ENCODE measurements at regions not wholly inside any gene's neighbourhood (a gene's known extent, or its start where the extent isn't known, plus 50 kb on each side); places are given as distances from the start of the nearest gene placed in this dataset.

- no peaks in the 10 kb centered on the region for H3K36me3 ChIP-seq (ENCODE audit: low read length)
- H3K9me3 ChIP-seq (ENCODE audit: insufficient read depth, low read length), result no peaks in the 10 kb centered on the region
- H3K27ac ChIP-seq (ENCODE audit: low read depth, low read length), result no peak overlapping the region
- H3K4me2 ChIP-seq (ENCODE audit: low read depth, low read length, poor library complexity, severe bottlenecking), result no peak overlapping the region
- no peaks in the 10 kb centered on the region for H3K9me2 ChIP-seq (replicated peaks; ENCODE audit: insufficient read depth, low read length)
- no peaks in the 10 kb centered on the region for H4K20me1 ChIP-seq (ENCODE audit: low read depth, low read length)
- no peaks in the 10 kb centered on the region for H3F3A ChIP-seq (ENCODE audit: insufficient read depth)
- no peak overlapping the region for H3K9ac ChIP-seq (ENCODE audit: low read length)
- H3K79me2 ChIP-seq (ENCODE audit: insufficient read depth, low read length), result no peaks in the 10 kb centered on the region
- no peak overlapping the region for H3K4me3 ChIP-seq (ENCODE audit: insufficient read depth, low read length, poor library complexity, severe bottlenecking)
- no peaks in the 10 kb centered on the region for H3K27me3 ChIP-seq (ENCODE audit: low read length)
- H2AFZ ChIP-seq (ENCODE audit: low read depth, low read length, severe bottlenecking), result no peak overlapping the region
- no peak for TF ChIP-seq EZH2phosphoT487 (conservative IDR thresholded peaks at IDR 0.05; ENCODE audit: low read length)
- TF ChIP-seq CTCF (IDR thresholded peaks at IDR 0.05; ENCODE audit: insufficient read depth, low read length, poor library complexity, severe bottlenecking), result no peak
Measured at GRCh38 chr12:67446716-67447115, 177.6 kb downstream of the CAND1 start.

- Histone ChIP-seq H4K20me1 (ENCODE audit: low read depth, low read length) (no peaks in the 10 kb centered on the region), H3F3A (ENCODE audit: insufficient read depth) (no peaks in the 10 kb centered on the region), H3K9me2 (replicated peaks; ENCODE audit: insufficient read depth, low read length) (no peaks in the 10 kb centered on the region), H3K4me3 (ENCODE audit: insufficient read depth, low read length, poor library complexity, severe bottlenecking) (no peak overlapping the region), H3K4me2 (ENCODE audit: low read depth, low read length, poor library complexity, severe bottlenecking) (no peak overlapping the region), H3K9me3 (ENCODE audit: insufficient read depth, low read length) (no peaks in the 10 kb centered on the region), H2AFZ (ENCODE audit: low read depth, low read length, severe bottlenecking) (no peak overlapping the region), H3K79me2 (ENCODE audit: insufficient read depth, low read length) (no peaks in the 10 kb centered on the region), H3K27me3 (ENCODE audit: low read length) (no peaks in the 10 kb centered on the region), H3K9ac (ENCODE audit: low read length) (no peak overlapping the region), H3K36me3 (ENCODE audit: low read length) (no peaks in the 10 kb centered on the region), H3K27ac (ENCODE audit: low read depth, low read length) (no peak overlapping the region)
- no peak for TF ChIP-seq EZH2phosphoT487 (conservative IDR thresholded peaks at IDR 0.05; ENCODE audit: low read length)
- no peak for TF ChIP-seq CTCF (IDR thresholded peaks at IDR 0.05; ENCODE audit: insufficient read depth, low read length, poor library complexity, severe bottlenecking)
Measured at GRCh38 chr12:67447180-67447579, 178.0 kb downstream of the CAND1 start.

- H2AFZ ChIP-seq (ENCODE audit: low read depth, low read length, severe bottlenecking), result no peak overlapping the region
- no peak overlapping the region for H3K4me3 ChIP-seq (ENCODE audit: insufficient read depth, low read length, poor library complexity, severe bottlenecking)
- TF ChIP-seq CTCF (IDR thresholded peaks at IDR 0.05; ENCODE audit: insufficient read depth, low read length, poor library complexity, severe bottlenecking), result no peak
- no peak for TF ChIP-seq EZH2phosphoT487 (conservative IDR thresholded peaks at IDR 0.05; ENCODE audit: low read length)
- H3K9ac ChIP-seq (ENCODE audit: low read length), result no peak overlapping the region
- H3K36me3 ChIP-seq (ENCODE audit: low read length), result no peaks in the 10 kb centered on the region
- H3K9me3 ChIP-seq (ENCODE audit: insufficient read depth, low read length), result no peaks in the 10 kb centered on the region
- no peaks in the 10 kb centered on the region for H3K9me2 ChIP-seq (replicated peaks; ENCODE audit: insufficient read depth, low read length)
- H3F3A ChIP-seq (ENCODE audit: insufficient read depth), result no peaks in the 10 kb centered on the region
- H3K4me2 ChIP-seq (ENCODE audit: low read depth, low read length, poor library complexity, severe bottlenecking), result peak overlapping the region; percentile 9
- no peaks in the 10 kb centered on the region for H4K20me1 ChIP-seq (ENCODE audit: low read depth, low read length)
- H3K79me2 ChIP-seq (ENCODE audit: insufficient read depth, low read length), result no peaks in the 10 kb centered on the region
- peak overlapping the region; percentile 54 for H3K27ac ChIP-seq (ENCODE audit: low read depth, low read length)
- no peaks in the 10 kb centered on the region for H3K27me3 ChIP-seq (ENCODE audit: low read length)
Measured at GRCh38 chr12:67449591-67450052, 180.5 kb downstream of the CAND1 start.
